Adrenal gland (tissue), 9 donors: ENCODE measurements at regions not wholly inside any gene's neighbourhood (a gene's known extent, or its start where the extent isn't known, plus 50 kb on each side); places are given as distances from the start of the nearest gene placed in this dataset.

Experiments
- DNase-seq, 7 donors: peaks; one replicate each; pipeline ENCODE4 v3.0.0-alpha.2; 2019 to 2020
- H3K27ac ChIP-seq, 5 donors: fragments of 200-600 bp; sonication (generic) in 4 of 5; 1 replicate in 3 of 5; 2 replicates in 2 of 5; pipeline versions ENCODE4 v1.5.1 to v1.8.0; 2016 to 2020; ENCODE audit warnings: mild to moderate bottlenecking in 1 of 5
- H3K27me3 ChIP-seq: fragments of 200-600 bp; 2 replicates; pipeline ENCODE4 v1.8.0; 2021
- H3K36me3 ChIP-seq, 2 donors: fragments of 200-600 bp; replicated peaks in 1 of 2; 1 replicate in 1 of 2; 2 replicates in 1 of 2; pipeline versions ENCODE4 v1.5.1 to v1.8.0; 2018 to 2022
- H3K4me1 ChIP-seq, 2 donors: fragments of 200-600 bp; replicated peaks in 1 of 2; 1 replicate in 1 of 2; 2 replicates in 1 of 2; pipeline versions ENCODE4 v1.5.1 to v1.8.0; 2018 to 2021
- H3K4me3 ChIP-seq, 4 donors: fragments of 200-600 bp; sonication (generic) in 3 of 4; one replicate each; pipeline ENCODE4 v1.5.1; 2016 to 2018
- H3K9me3 ChIP-seq, 3 donors: fragments of 200-600 bp; sonication (generic) in 1 of 3; replicated peaks in 1 of 3; 1 replicate in 2 of 3; 2 replicates in 1 of 3; pipeline versions ENCODE4 v1.5.1 to v1.8.0; 2016 to 2021
- POLR2A ChIP-seq, 2 donors: fragments of 450-650 bp; IDR thresholded peaks; one replicate each; pipeline ENCODE4 v1.6.1; 2017; ENCODE audit warnings: antibody characterized with exemption in 2 of 2, mild to moderate bottlenecking in 2 of 2, moderate library complexity in 1 of 2
- WGBS, 4 donors: extraction: QIAGEN DNeasy Blood & Tissue Kit in 2 of 4; methylation state at CpG; one replicate each; pipeline versions ENCODE4 v1.1.5 to v1.1.7; 2013 to 2017; 5-methylcytosine and 5-hydroxymethylcytosine counted together
- intact Hi-C, 2 donors: fragments of 100-400 bp; cut with DNase I; formaldehyde crosslinking; loops; one replicate each; pipeline versions ENCODE4 v1.14.1 to v1.15.0; 2022 to 2023
- TF ChIP-seq, protein P1 (sequence below), 6 experiments: fragments of 450-650 bp in 4 of 6; fragments of 200-600 bp in 2 of 6; sonication (generic) in 1 of 6; IDR thresholded peaks; 1 replicate in 5 of 6; 2 replicates in 1 of 6; pipeline versions ENCODE4 v1.5.1 to v1.8.0; 2016 to 2021; ENCODE audit warnings: antibody characterized with exemption in 6 of 6, mild to moderate bottlenecking in 2 of 6, moderate library complexity in 1 of 6
- donor health status: healthy with polysubstance abuse.
- donor health status: Bipolar disorder and iron deficiency.
- donor health status: DM: yes; HTN: yes; CAD: no.
- donor health status: DM: no; HTN: no; CAD: no.
- donor health status: DM: no; HTN: no; CAD: no.

DNA sequence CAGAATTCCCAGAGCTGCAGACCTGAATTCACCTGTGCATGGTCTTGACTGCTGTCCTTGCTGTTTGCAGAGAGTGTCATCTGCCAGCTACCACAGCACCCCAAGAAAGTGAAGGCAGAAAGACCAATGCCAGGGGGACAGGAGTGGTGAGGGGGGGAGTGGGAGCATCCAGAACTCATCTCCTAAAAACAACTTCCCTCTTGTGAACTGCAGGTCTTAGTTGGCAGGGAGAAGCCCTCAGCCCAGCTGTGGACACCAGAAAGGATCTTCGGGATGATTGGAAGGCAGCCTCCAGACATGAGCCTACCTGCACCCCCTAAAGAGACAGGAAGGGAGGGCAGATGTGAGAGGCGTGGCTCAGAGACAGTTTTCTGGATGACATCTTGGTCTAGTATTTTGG lies 615.8 kb upstream of the MGMT start:
- H3K9me3 ChIP-seq, result no peaks in the 10 kb centered on the region
- no peak for TF ChIP-seq POLR2A (IDR thresholded peaks at IDR 0.05)
- TF ChIP-seq, protein P1, sequence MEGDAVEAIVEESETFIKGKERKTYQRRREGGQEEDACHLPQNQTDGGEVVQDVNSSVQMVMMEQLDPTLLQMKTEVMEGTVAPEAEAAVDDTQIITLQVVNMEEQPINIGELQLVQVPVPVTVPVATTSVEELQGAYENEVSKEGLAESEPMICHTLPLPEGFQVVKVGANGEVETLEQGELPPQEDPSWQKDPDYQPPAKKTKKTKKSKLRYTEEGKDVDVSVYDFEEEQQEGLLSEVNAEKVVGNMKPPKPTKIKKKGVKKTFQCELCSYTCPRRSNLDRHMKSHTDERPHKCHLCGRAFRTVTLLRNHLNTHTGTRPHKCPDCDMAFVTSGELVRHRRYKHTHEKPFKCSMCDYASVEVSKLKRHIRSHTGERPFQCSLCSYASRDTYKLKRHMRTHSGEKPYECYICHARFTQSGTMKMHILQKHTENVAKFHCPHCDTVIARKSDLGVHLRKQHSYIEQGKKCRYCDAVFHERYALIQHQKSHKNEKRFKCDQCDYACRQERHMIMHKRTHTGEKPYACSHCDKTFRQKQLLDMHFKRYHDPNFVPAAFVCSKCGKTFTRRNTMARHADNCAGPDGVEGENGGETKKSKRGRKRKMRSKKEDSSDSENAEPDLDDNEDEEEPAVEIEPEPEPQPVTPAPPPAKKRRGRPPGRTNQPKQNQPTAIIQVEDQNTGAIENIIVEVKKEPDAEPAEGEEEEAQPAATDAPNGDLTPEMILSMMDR (IDR thresholded peaks at IDR 0.05), result no peak
- peaks cover 0 to 7% of the 10 kb centered on the region in 2 donors for H3K4me1 ChIP-seq
- H3K4me3 ChIP-seq, result no peak overlapping the region
- no peak overlapping the region for H3K27ac ChIP-seq
- intact Hi-C loops, result no loop called here
- H3K36me3 ChIP-seq, result no peaks in the 10 kb centered on the region
- 69 to 91% (median 77%) methylated on average over 2 of the region's 2 CpGs for WGBS, 4 donors
- no peak for DNase-seq
- H3K27me3 ChIP-seq, result no peaks in the 10 kb centered on the region

DNA sequence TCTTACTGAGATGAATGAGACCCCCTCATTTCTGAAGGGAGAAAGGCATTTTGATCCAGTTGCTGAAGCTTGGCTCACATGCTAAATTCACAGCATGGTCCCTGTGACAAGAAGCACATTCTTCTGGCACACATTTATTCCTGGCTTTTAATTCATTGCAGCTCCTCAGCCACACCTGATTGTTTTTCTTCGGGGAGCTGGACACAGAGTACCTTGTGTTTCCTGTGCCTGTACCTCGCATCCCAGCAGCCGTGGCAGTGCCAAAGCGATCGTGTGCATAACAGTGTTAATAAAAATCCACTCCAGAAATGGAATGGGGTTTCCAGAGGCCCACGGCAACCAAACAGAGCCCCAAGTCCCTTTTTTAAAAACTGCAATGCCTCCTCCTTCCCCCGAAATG lies 615.3 kb upstream of the MGMT start:
- Histone ChIP-seq H3K9me3 (no peaks in the 10 kb centered on the region), H3K27ac (no peak overlapping the region), H3K4me3 (no peak overlapping the region), H3K4me1 (peaks cover 0 to 7% of the 10 kb centered on the region in 2 donors), H3K27me3 (no peaks in the 10 kb centered on the region), H3K36me3 (no peaks in the 10 kb centered on the region)
- DNase-seq, result no peak
- 60 to 65% (median 63%) methylated on average over 7 of the region's 7 CpGs for WGBS, 4 donors
- intact Hi-C loops, result no loop called here
- TF ChIP-seq, protein P1 (IDR thresholded peaks at IDR 0.05), result no peak
- TF ChIP-seq POLR2A (IDR thresholded peaks at IDR 0.05), result no peak

DNA sequence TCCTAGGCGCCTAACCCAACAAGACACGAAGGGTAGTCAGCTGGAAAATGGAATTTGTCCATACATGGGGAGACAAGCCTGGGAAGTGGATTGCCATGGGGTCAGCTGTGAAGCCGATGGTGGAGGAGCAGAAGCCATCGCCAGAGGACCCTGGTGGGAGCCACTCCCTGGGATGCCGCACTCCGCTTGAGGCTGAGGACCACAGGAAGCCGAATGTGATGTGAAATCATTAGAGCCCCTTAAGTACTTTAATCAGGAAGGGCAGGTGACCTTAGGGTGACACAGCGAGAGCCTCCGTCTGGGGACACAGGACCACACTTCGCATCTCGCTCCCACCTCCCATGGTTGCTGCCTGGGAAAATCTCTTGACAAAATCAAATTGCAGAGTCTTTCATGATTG lies 614.6 kb upstream of the MGMT start:
- intact Hi-C loops, result no loop called here
- Histone ChIP-seq H3K27me3 (no peaks in the 10 kb centered on the region), H3K4me3 (no peak overlapping the region), H3K36me3 (no peaks in the 10 kb centered on the region), H3K9me3 (no peaks in the 10 kb centered on the region), H3K27ac (no peak overlapping the region), H3K4me1 (peaks cover 0 to 7% of the 10 kb centered on the region in 2 donors)
- WGBS, 4 donors, result 90 to 96% (median 92%) methylated on average over 7 to 11 of the region's 11 CpGs
- no peak for DNase-seq
- no peak for TF ChIP-seq POLR2A (IDR thresholded peaks at IDR 0.05)
- TF ChIP-seq, protein P1 (IDR thresholded peaks at IDR 0.05), result no peak

DNA sequence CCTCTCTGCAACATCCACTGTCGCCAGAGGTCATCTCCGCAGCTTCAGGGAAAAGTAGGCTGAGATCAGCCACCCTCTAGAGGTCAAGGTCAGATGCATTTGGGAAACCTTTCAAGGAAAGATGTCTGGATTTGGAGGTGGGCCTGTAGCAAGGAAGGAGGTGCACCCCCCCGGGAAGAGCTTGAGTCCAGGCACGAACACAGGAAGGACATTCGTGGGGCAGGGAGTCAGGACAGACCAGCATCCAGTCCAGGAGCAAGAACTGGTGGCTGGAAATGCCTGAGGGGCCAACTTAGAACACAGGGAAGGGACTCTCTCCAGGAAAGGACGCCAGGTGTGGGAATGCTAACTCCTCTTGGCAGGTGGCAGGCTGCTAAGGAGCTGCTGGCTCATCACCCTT lies 614.1 kb upstream of the MGMT start:
- H3K9me3 ChIP-seq, result no peaks in the 10 kb centered on the region
- H3K27ac ChIP-seq, result no peak overlapping the region
- WGBS, 4 donors, result 81 to 91% (median 88%) methylated on average over 3 to 6 of the region's 6 CpGs
- no peak overlapping the region for H3K4me3 ChIP-seq
- TF ChIP-seq, protein P1 (IDR thresholded peaks at IDR 0.05), result no peak
- TF ChIP-seq POLR2A (IDR thresholded peaks at IDR 0.05), result no peak
- H3K27me3 ChIP-seq, result no peaks in the 10 kb centered on the region
- peaks cover 0 to 7% of the 10 kb centered on the region in 2 donors for H3K4me1 ChIP-seq
- intact Hi-C loops, result no loop called here
- no peaks in the 10 kb centered on the region for H3K36me3 ChIP-seq
- no peak for DNase-seq
